Stimulated activated CD8-positive, alpha-beta memory T cell treated with anti-CD3 and anti-CD28 coated beads, Interleukin-4, amount 100 ng/mL, for 4 hours (primary cell): ENCODE measurements at regions not wholly inside any gene's neighbourhood (a gene's known extent, or its start where the extent isn't known, plus 50 kb on each side); places are given as distances from the start of the nearest gene placed in this dataset.
A peak's percentile ranks its signal among the peaks of the same experiment; 100 is the strongest.

Experiments
- DNase-seq, 2 donors: peaks; one replicate each; pipeline ENCODE4 v3.0.0-alpha.2; 2020; ENCODE audit warnings: low read depth in 2 of 2, low spot score in 1 of 2

GRCh38 chr3:30167541-30168011 is 438.8 kb upstream of the TGFBR2 start:
- DNase-seq: no peak

DNA sequence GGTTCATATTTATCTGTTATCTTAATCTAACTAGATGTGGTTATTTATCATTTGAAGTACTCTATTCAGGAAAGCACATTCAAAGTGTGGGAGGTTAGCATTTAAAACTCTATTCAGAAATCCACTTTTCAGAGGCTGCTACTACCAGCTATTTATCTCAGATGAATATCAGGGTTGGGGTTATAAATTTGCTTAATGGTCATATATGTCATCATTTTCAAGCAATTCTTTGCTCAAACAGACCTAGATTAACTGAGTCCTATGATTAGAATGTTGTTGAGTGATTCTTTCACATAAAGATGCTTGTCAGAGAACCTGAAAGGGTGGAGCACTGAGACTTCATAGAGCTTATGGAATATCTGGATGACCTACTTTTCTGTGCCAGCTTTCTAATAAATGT is 436.9 kb upstream of the TGFBR2 start:
- no peak for DNase-seq

- no peak for DNase-seq
These were observed 435.5 kb upstream of the TGFBR2 start for GRCh38 chr3:30170681-30171438.

- no peak for DNase-seq
These were observed 432.0 kb upstream of the TGFBR2 start for GRCh38 chr3:30174357-30174756.

GRCh38 chr3:30180310-30181177 is 425.9 kb upstream of the TGFBR2 start:
- no peak for DNase-seq

GRCh38 chr3:30181178-30181465 is 425.3 kb upstream of the TGFBR2 start:
- DNase-seq: no peak

- no peak for DNase-seq
These were observed 424.8 kb upstream of the TGFBR2 start for GRCh38 chr3:30181581-30181980.

GRCh38 chr3:30183421-30183820 is 423.0 kb upstream of the TGFBR2 start:
- DNase-seq: no peak

DNA sequence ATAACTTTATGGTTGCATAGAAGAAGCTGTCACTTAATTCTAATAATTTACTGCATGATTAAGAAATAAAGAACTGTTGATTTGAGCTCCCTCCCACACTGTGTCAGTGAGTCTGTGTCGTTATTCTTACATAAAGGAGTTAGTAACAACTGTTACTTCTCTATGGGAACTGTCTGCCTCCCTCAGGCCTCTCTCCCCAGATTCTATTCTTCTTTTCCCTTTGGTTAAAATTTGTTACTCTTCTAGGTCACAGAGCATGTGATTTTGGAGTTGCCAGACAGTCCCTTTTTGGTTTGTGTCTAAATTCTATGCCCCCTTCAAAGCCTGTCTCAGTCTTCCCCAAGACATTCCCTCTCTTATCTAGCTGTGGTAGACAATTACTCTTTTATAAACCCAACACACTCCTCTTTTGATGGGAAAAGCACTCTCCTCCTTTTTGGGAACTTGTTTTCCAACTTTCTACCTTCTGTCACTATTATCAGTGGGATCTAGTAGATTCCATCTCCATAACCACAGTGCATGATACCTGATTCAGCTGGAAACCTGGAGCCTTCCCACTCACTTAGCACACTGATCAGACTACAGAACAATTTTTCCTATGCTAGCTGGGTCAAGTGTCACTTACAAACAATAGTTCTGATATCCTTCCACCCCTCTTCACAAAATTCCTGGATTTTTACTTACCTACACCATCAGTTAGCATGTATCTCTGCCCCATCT is 422.1 kb upstream of the TGFBR2 start:
- DNase-seq: no peak

GRCh38 chr3:30185872-30186271 is 420.5 kb upstream of the TGFBR2 start:
- no peak for DNase-seq

DNA sequence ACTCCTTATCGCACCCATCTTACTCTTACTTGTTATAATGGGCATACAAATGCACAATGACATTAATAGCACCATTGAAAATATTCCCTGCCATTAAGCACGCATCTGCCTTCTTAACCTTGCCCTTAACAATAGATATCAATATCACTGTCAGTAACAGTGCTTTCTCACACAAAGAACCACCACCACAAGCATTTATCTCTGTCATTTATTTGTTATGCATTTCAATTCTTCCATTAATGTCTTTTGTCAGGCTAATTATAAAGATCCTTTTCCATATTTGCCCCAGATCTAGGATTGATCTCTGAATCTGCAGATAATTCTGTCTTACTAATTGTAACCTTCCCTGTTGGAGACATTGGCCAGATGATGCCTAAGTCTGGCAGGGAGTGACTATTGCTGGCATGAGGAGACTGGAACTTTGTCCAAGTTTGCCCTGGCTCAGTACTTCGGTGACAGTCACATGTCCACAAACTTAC is 419.6 kb upstream of the TGFBR2 start:
- DNase-seq: no peak

- DNase-seq: no peak
These were observed 419.0 kb upstream of the TGFBR2 start for GRCh38 chr3:30187366-30187765.

DNA sequence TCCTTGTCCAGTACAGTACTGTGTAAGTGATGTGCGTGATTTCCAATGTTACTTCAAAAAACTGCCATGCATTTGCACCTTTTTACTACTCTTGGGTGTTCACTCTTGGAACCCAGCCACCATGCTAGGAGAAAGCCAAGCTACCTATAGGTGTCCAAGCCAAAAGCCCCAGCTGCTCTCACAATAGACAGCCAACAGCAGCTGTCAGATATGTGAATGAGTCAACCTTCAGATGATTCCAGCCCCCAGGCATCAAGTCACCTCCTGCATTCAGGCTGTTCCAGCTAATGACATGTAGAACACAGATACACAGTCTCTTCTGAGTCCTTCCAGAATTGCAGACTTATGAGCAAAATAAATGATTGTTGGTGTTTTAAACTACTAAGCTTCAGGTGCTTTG is 417.7 kb upstream of the TGFBR2 start:
- no peak for DNase-seq

DNA sequence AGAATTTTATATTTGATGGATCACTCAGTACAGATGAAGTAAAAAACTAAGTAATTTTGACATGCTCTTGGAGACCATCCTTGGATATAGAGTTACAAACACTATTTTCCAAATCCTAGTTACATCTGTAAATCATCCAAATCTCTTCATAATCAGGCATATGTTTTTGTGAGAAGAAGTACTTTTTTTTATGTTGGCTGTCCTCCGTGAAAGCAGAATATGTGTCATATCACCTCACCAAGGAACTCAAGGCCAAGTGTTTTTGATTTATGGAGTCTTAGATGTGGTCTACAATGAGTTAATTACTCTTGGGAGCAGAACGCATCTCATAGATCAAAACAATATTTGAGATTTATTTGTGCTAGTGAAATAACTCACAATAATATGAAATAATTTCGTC is 416.5 kb upstream of the TGFBR2 start:
- DNase-seq: no peak

- no peak for DNase-seq
These were observed 412.8 kb upstream of the TGFBR2 start for GRCh38 chr3:30193625-30194044.

GRCh38 chr3:30195352-30195751 is 411.0 kb upstream of the TGFBR2 start:
- no peak for DNase-seq

- DNase-seq: no peak
These were observed 408.2 kb upstream of the TGFBR2 start for GRCh38 chr3:30198162-30198561.

GRCh38 chr3:30199096-30199759 is 407.2 kb upstream of the TGFBR2 start:
- peak; percentile 16 to 60 for DNase-seq

DNA sequence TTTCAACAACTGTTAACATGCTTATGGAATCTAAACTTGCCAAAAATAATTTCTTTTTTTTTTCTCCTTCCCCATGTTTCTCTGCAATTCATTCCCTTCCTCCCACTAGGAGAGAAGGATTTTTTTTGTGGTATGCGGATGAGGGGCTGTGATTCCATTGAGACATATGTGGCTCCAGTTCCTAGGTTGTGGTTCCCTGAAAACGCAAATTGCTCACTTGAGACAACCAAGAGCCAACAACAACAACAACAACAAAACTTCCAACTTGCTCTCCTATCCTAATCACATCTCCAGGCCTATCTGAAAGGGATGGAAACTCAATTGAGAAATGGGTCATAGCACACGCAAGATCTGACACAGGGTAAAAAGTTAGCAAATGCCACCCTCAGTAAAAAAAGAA is 406.5 kb upstream of the TGFBR2 start:
- no peak for DNase-seq

DNA sequence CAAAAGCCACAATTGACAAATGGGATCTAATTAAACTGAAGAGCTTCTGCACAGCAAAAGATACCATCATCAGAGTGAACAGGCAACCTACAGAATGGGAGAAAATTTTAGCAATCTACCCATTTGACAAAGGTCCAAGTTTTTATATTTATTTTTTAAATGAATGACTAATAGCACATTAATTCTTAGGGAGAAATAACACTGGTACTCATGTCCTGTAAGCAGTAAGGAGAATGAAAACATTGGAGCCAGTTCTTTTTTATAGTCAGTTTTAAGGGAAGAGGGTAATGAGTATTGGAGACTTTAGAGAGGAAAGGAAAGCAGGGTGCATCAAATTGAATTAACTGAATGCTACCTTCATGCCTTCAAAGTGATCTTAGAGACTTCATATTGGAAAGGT is 404.7 kb upstream of the TGFBR2 start:
- no peak for DNase-seq

DNA sequence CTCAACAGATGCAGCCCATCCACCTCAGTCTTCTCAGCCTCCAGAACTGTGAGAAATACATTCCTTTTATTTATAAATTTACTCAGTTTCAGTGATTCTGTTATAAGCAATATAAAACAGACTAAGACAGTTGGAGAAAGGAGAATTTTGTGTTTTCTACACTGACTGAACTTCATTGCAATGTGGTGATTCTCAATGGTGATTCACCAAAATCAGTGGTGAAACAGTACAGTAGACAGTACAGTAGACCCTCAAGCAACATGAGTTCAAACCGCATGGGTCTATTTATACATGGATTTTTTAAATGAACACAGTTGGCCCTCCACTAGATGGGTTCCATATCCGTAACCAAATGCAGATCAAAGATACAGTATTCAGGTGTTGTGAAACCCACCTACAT is 403.1 kb upstream of the TGFBR2 start:
- no peak for DNase-seq
